UCSD-AML1 (cell line): ENCODE measurements at regions not wholly inside any gene's neighbourhood (a gene's known extent, or its start where the extent isn't known, plus 50 kb on each side); places are given as distances from the start of the nearest gene placed in this dataset.

Source experiments
- DNase-seq: peaks from one replicate; lab custom pipeline; 2025; ENCODE audit not compliant: unreplicated experiment; lab: John Stamatoyannopoulos, UW

DNA sequence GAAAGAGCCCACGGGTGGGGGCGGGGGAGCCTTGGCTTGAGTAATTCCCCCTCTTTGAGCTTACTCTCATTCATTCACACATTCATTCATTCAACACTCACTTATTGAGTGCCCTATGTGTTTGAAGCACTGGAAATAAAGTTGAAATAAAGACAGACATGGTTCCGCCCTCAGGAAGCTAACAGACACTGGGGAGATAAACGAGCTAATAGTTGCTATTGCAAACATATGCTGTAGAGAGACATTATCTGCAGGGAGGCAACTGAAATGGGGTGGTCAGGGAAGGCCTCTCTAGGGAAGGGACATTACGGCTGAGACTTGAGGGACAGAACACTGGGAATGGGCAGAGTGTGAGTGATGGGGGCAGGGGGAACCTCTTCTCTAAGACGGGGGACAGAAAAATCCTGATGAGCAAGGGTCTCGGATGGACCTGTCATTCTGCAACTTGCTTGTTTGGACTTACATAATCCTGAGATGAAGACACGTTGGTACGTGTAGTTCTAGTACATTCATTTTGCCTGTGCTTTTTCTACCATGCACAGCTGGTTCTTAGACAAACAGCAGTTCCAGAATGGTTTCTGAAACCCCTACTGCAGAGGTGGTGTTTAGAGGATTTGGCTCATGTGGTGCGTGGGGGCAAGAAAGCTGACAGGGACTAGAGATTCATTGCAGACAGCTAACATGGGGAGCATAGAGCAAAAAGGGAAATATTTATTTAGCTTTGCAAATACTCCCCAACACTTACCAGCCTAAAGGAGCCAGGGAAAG lies 71.1 kb upstream of the BLCAP start:
- no peak for DNase-seq

GRCh38 chr20:37598100-37598543 lies 70.4 kb upstream of the BLCAP start:
- no peak for DNase-seq

DNA sequence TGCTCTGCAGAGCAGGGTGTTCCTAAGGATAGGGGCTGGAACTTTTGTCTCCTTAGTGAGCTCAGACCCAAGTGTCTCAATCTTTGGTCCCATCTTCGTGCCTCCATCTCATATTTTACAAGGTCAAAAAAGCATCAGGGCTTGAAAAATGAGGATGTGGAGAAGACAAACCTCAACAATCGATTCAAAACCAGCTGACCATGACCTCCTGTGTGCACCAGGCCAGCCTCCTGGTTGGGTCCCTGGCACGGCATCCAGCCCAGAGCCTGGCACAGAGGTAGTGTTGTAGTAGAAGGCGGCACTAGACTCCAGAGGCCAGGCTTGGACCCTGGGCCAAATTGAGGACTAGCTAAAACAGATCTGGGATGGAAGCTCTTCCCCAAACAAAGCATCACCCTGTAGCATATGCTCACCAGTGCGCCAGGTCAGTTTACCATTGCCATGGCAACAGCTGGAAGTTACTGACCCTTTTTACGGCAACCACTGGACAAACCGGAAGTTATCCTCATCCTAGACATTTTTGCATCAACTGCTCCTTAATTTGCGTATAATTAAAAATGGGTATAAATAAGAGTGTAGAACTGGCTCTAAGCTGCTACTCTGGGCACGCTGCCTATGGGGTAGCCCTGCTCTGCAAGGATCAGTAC lies 69.3 kb upstream of the BLCAP start:
- no peak for DNase-seq

DNA sequence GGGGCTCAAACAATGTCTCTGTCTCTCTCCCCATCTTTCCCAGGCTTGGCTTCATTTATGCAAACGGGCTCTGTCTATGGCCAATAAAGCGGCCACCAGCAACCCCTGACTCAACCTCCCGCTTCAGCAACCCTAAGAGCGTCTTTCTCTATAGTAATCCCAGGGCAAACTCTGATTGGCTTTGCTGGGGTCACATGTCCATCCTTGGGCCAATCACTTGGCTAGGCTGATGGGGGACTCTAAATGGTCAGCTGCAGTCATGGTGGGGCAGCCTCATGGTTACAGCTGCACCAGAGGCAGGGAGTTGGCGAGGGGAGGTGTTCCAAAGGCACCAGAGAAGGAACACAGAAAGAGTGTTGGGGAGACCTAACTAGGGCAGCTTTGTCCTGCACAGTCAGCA lies 68.5 kb upstream of the BLCAP start:
- DNase-seq, result no peak

GRCh38 chr20:37593710-37594109 lies 66.0 kb upstream of the BLCAP start:
- no peak for DNase-seq

GRCh38 chr20:37590938-37591490 lies 63.3 kb upstream of the BLCAP start:
- DNase-seq, result no peak

GRCh38 chr20:37586078-37586477 lies 58.4 kb upstream of the BLCAP start:
- no peak for DNase-seq

DNA sequence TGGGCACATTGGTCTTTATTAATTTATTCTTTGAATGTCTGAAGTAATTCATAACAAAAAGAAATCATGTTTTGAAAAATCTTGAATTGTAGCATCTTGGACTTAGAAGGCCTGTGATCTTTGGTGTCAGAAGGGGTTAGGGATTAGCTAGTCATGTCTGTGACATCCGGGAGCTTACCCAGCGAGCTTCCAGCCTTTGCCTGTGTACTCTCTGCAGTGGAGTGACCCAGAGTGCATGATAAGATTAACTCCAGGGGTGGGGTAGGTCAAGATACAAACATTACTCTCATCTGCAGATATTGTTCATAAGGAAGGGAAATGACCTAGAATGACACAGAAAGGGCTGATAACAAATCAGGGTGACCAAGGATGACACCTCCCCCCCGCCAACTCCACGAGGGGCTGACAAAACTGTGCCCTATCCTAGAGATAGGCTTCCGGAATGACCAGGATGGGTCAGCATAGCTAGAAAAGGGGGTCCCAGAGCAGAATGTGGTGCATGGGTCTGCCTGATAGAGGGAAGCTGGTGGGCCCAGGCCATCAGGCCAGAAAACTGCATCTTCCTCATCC lies 56.6 kb upstream of the BLCAP start:
- no peak for DNase-seq

GRCh38 chr20:37581246-37581645 lies 53.6 kb upstream of the BLCAP start:
- DNase-seq, result no peak

GRCh38 chr20:37580069-37580468 lies 52.4 kb upstream of the BLCAP start:
- no peak for DNase-seq

GRCh38 chr20:37579106-37579505 lies 51.4 kb upstream of the BLCAP start:
- DNase-seq, result no peak

GRCh38 chr20:37577981-37578380 lies 50.3 kb upstream of the BLCAP start:
- DNase-seq, result no peak
